LoVo (cell line): ENCODE measurements at regions not wholly inside any gene's neighbourhood (a gene's known extent, or its start where the extent isn't known, plus 50 kb on each side); places are given as distances from the start of the nearest gene placed in this dataset.
"Not testable (repeated sequence)": the region's sequence is repeated elsewhere in the genome, so short reads cannot be mapped to it uniquely, and the experiment has no call there.

Experiments
- DNase-seq: peaks from one replicate; pipeline ENCODE4 v3.0.0-alpha.2; 2016; ENCODE audit warnings: low spot score

GRCh38 chr9:18036422-18037187 lies 437.3 kb upstream of the ADAMTSL1 start:
- DNase-seq, result no peak

GRCh38 chr9:18037981-18038380 lies 436.0 kb upstream of the ADAMTSL1 start:
- DNase-seq, result no peak

- no peak for DNase-seq
These were observed 433.6 kb upstream of the ADAMTSL1 start for GRCh38 chr9:18040327-18040726.

- no peak for DNase-seq
These were observed 430.0 kb upstream of the ADAMTSL1 start for GRCh38 chr9:18043978-18044377.

- DNase-seq, result no peak
These were observed 428.6 kb upstream of the ADAMTSL1 start for GRCh38 chr9:18045326-18045725.

- DNase-seq, result no peak
These were observed 427.9 kb upstream of the ADAMTSL1 start for GRCh38 chr9:18046068-18046467.

GRCh38 chr9:18051638-18052037 lies 422.3 kb upstream of the ADAMTSL1 start:
- DNase-seq, result no peak

GRCh38 chr9:18052060-18052459 lies 421.9 kb upstream of the ADAMTSL1 start:
- DNase-seq, result no peak

- no peak for DNase-seq
These were observed 417.5 kb upstream of the ADAMTSL1 start for GRCh38 chr9:18056269-18056992.

- DNase-seq, result no peak
These were observed 417.0 kb upstream of the ADAMTSL1 start for GRCh38 chr9:18056993-18057369.

- DNase-seq, result no peak
These were observed 415.1 kb upstream of the ADAMTSL1 start for GRCh38 chr9:18058564-18059442.

GRCh38 chr9:18059447-18059846 lies 414.5 kb upstream of the ADAMTSL1 start:
- DNase-seq, result no peak

- peak; percentile 11 for DNase-seq
These were observed 413.6 kb upstream of the ADAMTSL1 start for GRCh38 chr9:18060269-18060934.

- DNase-seq, result no peak
These were observed 412.6 kb upstream of the ADAMTSL1 start for GRCh38 chr9:18061332-18061731.

GRCh38 chr9:18061856-18062255 lies 412.1 kb upstream of the ADAMTSL1 start:
- DNase-seq, result no peak

GRCh38 chr9:18063856-18064390 lies 410.0 kb upstream of the ADAMTSL1 start:
- no peak for DNase-seq

GRCh38 chr9:18066608-18067007 lies 407.3 kb upstream of the ADAMTSL1 start:
- not testable (repeated sequence) for DNase-seq

GRCh38 chr9:18067548-18068120 lies 406.3 kb upstream of the ADAMTSL1 start:
- DNase-seq, result no peak

- no peak for DNase-seq
These were observed 405.1 kb upstream of the ADAMTSL1 start for GRCh38 chr9:18068900-18069299.

- no peak for DNase-seq
These were observed 402.3 kb upstream of the ADAMTSL1 start for GRCh38 chr9:18071651-18072060.

- no peak for DNase-seq
These were observed 401.0 kb upstream of the ADAMTSL1 start for GRCh38 chr9:18073002-18073401.
